Right forelimb (tissue), 1 donor: ENCODE measurements at regions not wholly inside any gene's neighbourhood (a gene's known extent, or its start where the extent isn't known, plus 50 kb on each side); places are given as distances from the start of the nearest gene placed in this dataset.

Experiments used
- DNase-seq: peaks from one replicate; pipeline ENCODE4 v3.0.0-alpha.2; 2018

GRCh38 chr2:139940686-139941085, 1160.5 kb upstream of the NXPH2 start:
- no peak for DNase-seq

- DNase-seq: no peak
Observed at GRCh38 chr2:139925903-139926302, 1145.7 kb upstream of the NXPH2 start.

GRCh38 chr2:139924070-139924469, 1143.9 kb upstream of the NXPH2 start:
- DNase-seq: no peak

- no peak for DNase-seq
Observed at GRCh38 chr2:139918982-139919381, 1138.8 kb upstream of the NXPH2 start.

GRCh38 chr2:139917690-139918384, 1137.6 kb upstream of the NXPH2 start:
- DNase-seq: no peak

GRCh38 chr2:139916822-139917221, 1136.6 kb upstream of the NXPH2 start:
- no peak for DNase-seq

- DNase-seq: no peak
Observed at GRCh38 chr2:139911160-139911559, 1131.0 kb upstream of the NXPH2 start.

GRCh38 chr2:139909136-139909535, 1128.9 kb upstream of the NXPH2 start:
- no peak for DNase-seq

GRCh38 chr2:139905624-139906023, 1125.4 kb upstream of the NXPH2 start:
- no peak for DNase-seq

- DNase-seq: no peak
Observed at GRCh38 chr2:139891636-139892035, 1111.4 kb upstream of the NXPH2 start.

GRCh38 chr2:139885921-139886498, 1105.8 kb upstream of the NXPH2 start:
- no peak for DNase-seq

GRCh38 chr2:139876964-139877363, 1096.8 kb upstream of the NXPH2 start:
- DNase-seq: no peak

GRCh38 chr2:139876321-139876720, 1096.1 kb upstream of the NXPH2 start:
- no peak for DNase-seq

GRCh38 chr2:139872503-139872902, 1092.3 kb upstream of the NXPH2 start:
- DNase-seq: no peak

- DNase-seq: no peak
Observed at GRCh38 chr2:139872032-139872431, 1091.8 kb upstream of the NXPH2 start.

GRCh38 chr2:139867601-139868226, 1087.5 kb upstream of the NXPH2 start:
- no peak for DNase-seq

GRCh38 chr2:139864821-139865302, 1084.7 kb upstream of the NXPH2 start:
- no peak for DNase-seq

- no peak for DNase-seq
Observed at GRCh38 chr2:139854769-139855483, 1074.7 kb upstream of the NXPH2 start.

GRCh38 chr2:139850254-139850890, 1070.2 kb upstream of the NXPH2 start:
- no peak for DNase-seq

- no peak for DNase-seq
Observed at GRCh38 chr2:139836769-139837168, 1056.6 kb upstream of the NXPH2 start.

GRCh38 chr2:139835101-139835500, 1054.9 kb upstream of the NXPH2 start:
- no peak for DNase-seq

GRCh38 chr2:139828011-139828410, 1047.8 kb upstream of the NXPH2 start:
- DNase-seq: no peak

- no peak for DNase-seq
Observed at GRCh38 chr2:139825726-139826125, 1045.5 kb upstream of the NXPH2 start.
